SK-N-SH treated with all-trans-retinoic acid at 6 μM for 48 hours (cell line): ENCODE measurements at regions not wholly inside any gene's neighbourhood (a gene's known extent, or its start where the extent isn't known, plus 50 kb on each side); places are given as distances from the start of the nearest gene placed in this dataset.

Experiments used
- GLIS3 ChIP-seq: fragments of 250-450 bp; sonication (Bioruptor Pico); IDR thresholded peaks from 2 replicates; pipeline ENCODE4 v1.5.0; 2020; ENCODE audit warnings: mild to moderate bottlenecking, moderate library complexity
- SNAI2 ChIP-seq: fragments of 250-450 bp; sonication (Bioruptor Pico); IDR thresholded peaks from 2 replicates; pipeline ENCODE4 v1.5.0; 2020; ENCODE audit warnings: mild to moderate bottlenecking, moderate library complexity
- ZC3H10 ChIP-seq: fragments of 250-450 bp; sonication (Bioruptor Pico); IDR thresholded peaks from 2 replicates; pipeline ENCODE4 v1.5.1; 2021; ENCODE audit warnings: mild to moderate bottlenecking, moderate library complexity
- ZFP3 ChIP-seq: fragments of 250-450 bp; sonication (Bioruptor Pico); IDR thresholded peaks from 2 replicates; pipeline ENCODE4 v1.5.0; 2020; ENCODE audit warnings: mild to moderate bottlenecking, moderate library complexity
- ZNF70 ChIP-seq: fragments of 450-650 bp; formaldehyde crosslinking; IDR thresholded peaks from 2 replicates; pipeline ENCODE4 v1.5.0; 2020; ENCODE audit warnings: mild to moderate bottlenecking, moderate library complexity
- ZNF8 ChIP-seq: fragments of 450-650 bp; formaldehyde crosslinking; IDR thresholded peaks from 2 replicates; pipeline ENCODE4 v1.5.0; 2020; ENCODE audit warnings: mild to moderate bottlenecking, moderate library complexity
- TF ChIP-seq, protein P1 (sequence below): fragments of 250-450 bp; sonication (Bioruptor Pico); IDR thresholded peaks from 2 replicates; pipeline ENCODE4 v1.8.0; 2020; ENCODE audit warnings: mild to moderate bottlenecking, moderate library complexity, borderline replicate concordance
- TF ChIP-seq, protein P2 (sequence below): fragments of 250-450 bp; sonication (Bioruptor Pico); IDR thresholded peaks from 2 replicates; pipeline ENCODE4 v1.8.0; 2021; ENCODE audit warnings: low read depth, mild to moderate bottlenecking, moderate library complexity, borderline replicate concordance

GRCh38 chr9:120138955-120139354, 441.0 kb downstream of the CDK5RAP2 start:
- TF ChIP-seq, protein P1, sequence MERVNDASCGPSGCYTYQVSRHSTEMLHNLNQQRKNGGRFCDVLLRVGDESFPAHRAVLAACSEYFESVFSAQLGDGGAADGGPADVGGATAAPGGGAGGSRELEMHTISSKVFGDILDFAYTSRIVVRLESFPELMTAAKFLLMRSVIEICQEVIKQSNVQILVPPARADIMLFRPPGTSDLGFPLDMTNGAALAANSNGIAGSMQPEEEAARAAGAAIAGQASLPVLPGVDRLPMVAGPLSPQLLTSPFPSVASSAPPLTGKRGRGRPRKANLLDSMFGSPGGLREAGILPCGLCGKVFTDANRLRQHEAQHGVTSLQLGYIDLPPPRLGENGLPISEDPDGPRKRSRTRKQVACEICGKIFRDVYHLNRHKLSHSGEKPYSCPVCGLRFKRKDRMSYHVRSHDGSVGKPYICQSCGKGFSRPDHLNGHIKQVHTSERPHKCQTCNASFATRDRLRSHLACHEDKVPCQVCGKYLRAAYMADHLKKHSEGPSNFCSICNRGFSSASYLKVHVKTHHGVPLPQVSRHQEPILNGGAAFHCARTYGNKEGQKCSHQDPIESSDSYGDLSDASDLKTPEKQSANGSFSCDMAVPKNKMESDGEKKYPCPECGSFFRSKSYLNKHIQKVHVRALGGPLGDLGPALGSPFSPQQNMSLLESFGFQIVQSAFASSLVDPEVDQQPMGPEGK (CRISPR knock-in tag): no peak
- TF ChIP-seq, protein P2, sequence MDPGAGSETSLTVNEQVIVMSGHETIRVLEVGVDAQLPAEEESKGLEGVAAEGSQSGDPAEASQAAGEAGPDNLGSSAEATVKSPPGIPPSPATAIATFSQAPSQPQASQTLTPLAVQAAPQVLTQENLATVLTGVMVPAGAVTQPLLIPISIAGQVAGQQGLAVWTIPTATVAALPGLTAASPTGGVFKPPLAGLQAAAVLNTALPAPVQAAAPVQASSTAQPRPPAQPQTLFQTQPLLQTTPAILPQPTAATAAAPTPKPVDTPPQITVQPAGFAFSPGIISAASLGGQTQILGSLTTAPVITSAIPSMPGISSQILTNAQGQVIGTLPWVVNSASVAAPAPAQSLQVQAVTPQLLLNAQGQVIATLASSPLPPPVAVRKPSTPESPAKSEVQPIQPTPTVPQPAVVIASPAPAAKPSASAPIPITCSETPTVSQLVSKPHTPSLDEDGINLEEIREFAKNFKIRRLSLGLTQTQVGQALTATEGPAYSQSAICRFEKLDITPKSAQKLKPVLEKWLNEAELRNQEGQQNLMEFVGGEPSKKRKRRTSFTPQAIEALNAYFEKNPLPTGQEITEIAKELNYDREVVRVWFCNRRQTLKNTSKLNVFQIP (CRISPR knock-in tag): no peak
- no peak for TF ChIP-seq ZNF8 (CRISPR knock-in tag)
- TF ChIP-seq ZNF70 (CRISPR knock-in tag): no peak
- no peak for TF ChIP-seq SNAI2
- TF ChIP-seq GLIS3: no peak
- TF ChIP-seq ZFP3 (CRISPR knock-in tag): no peak
- no peak for TF ChIP-seq ZC3H10 (CRISPR knock-in tag)
